Nephron (organoid): ENCODE measurements at regions not wholly inside any gene's neighbourhood (a gene's known extent, or its start where the extent isn't known, plus 50 kb on each side); places are given as distances from the start of the nearest gene placed in this dataset.

ENCODE experiments used
- H3K27ac Mint-ChIP-seq, 3 experiments: 2 replicates each; pipeline ENCODE4 v1.8.0; 2020; ENCODE audit warnings: mixed read lengths in 3 of 3, mild to moderate bottlenecking in 2 of 3, moderate library complexity in 1 of 3
- H3K27me3 Mint-ChIP-seq: 2 replicates; pipeline ENCODE4 v1.8.0; 2021; ENCODE audit warnings: low read depth, mild to moderate bottlenecking, moderate library complexity, mixed read lengths
- H3K36me3 Mint-ChIP-seq: 2 replicates; pipeline ENCODE4 v1.8.0; 2020; ENCODE audit warnings: low read depth, mixed read lengths
- H3K4me1 Mint-ChIP-seq: 2 replicates; pipeline ENCODE4 v1.8.0; 2020; ENCODE audit warnings: mixed read lengths
- H3K4me3 Mint-ChIP-seq, 3 experiments: 2 replicates each; pipeline ENCODE4 v1.8.0; 2020; ENCODE audit warnings: mild to moderate bottlenecking in 3 of 3, mixed read lengths in 3 of 3, moderate library complexity in 2 of 3
- H3K9me3 Mint-ChIP-seq: 2 replicates; pipeline ENCODE4 v1.8.0; 2020; ENCODE audit warnings: mixed read lengths
- CTCF ChIP-seq, 3 experiments: fragments of 200-600 bp; sonication (generic); IDR thresholded peaks; one replicate each; pipeline ENCODE4 v1.5.0; 2021; ENCODE audit warnings: antibody characterized with exemption in 3 of 3; ENCODE audit not compliant: unreplicated experiment in 3 of 3

GRCh38 chr3:186487819-186488218, 56.4 kb downstream of the CRYGS start:
- TF ChIP-seq CTCF (IDR thresholded peaks at IDR 0.05; ENCODE audit: unreplicated experiment in 3 of 3), result no peak
- Mint-ChIP-seq H3K27me3 (peaks cover 8% of the 10 kb centered on the region), H3K4me3 (no peak overlapping the region), H3K36me3 (no peaks in the 10 kb centered on the region), H3K4me1 (no peaks in the 10 kb centered on the region), H3K27ac (no peak overlapping the region), H3K9me3 (no peaks in the 10 kb centered on the region)

DNA sequence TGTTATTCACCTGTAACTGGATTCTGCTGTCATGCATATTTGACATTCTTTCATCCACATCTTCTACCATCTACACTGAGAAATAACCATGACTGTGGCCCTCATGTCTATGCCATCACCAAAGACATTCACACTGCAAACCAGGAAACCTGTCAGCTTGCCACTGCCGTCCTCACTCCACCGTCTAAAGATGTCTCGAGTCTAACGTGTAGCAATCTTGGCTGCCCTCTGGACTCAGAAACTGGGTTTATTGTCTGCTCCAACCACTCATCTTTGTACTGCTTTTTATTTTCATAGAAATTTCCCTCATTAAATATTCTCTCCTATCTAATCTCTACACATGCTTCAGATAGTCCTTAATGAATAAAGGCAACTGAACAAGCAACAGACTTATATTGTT, 57.1 kb downstream of the CRYGS start:
- Mint-ChIP-seq H3K4me3 (no peak overlapping the region), H3K27ac (no peak overlapping the region), H3K9me3 (no peaks in the 10 kb centered on the region), H3K27me3 (peaks cover 8% of the 10 kb centered on the region), H3K4me1 (no peaks in the 10 kb centered on the region), H3K36me3 (no peaks in the 10 kb centered on the region)
- TF ChIP-seq CTCF (IDR thresholded peaks at IDR 0.05; ENCODE audit: unreplicated experiment in 3 of 3), result no peak

DNA sequence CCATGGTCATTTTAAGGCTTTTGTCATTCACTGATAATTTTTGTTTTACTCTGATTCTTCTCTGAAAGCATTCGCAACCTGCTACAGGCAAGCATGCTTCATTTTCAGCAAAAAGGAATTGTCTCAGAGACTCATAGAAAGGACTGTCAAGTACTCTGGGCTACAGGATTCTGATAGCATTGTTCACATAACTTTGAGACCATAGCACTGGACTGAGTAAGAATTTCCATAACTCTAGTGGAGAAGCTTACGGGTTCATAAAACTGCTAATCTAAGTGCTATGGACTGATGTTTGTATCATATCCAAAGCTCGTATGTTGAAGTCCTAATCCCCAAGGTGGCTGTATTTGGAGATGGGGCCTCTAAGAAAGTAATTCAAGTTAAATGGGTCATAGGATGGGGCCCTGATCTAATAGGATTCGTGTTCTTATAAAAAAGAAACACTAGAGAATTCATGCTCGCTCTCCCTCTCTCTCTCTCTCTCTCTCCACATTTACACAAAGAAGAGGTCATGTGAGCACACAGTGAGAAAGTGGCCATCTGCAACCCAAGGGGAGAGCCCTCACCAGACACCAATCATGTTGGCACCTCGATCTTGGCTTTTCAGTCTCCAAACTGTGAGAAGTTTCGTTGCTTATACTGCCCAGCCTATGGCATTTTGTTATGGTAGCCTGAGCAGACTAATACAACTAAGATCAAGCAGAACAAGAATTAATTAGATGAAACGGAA, 60.4 kb downstream of the CRYGS start:
- Mint-ChIP-seq H3K36me3 (no peaks in the 10 kb centered on the region), H3K4me3 (no peak overlapping the region), H3K4me1 (no peaks in the 10 kb centered on the region), H3K27ac (no peak overlapping the region), H3K9me3 (no peaks in the 10 kb centered on the region), H3K27me3 (peaks cover 2% of the 10 kb centered on the region)
- no peak for TF ChIP-seq CTCF (IDR thresholded peaks at IDR 0.05; ENCODE audit: unreplicated experiment in 3 of 3)

DNA sequence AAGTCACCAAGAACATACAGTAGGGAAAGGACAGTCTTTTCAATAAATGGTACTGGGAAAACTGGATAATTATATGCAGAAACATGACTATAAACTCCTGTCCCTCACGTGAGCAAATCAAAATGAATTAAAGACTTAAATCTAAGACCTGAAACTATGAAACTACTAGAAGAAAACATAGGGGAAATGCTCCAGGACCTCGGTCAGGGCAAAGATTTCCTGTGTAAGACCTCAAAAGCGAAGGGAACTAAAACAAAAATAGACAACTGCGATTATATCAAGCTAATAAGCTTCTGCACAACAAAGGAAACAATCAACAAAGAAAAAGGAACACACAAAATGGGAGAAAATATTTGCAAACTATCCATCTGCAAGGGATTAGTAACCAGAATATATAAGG, 62.7 kb downstream of the CRYGS start:
- H3K27ac Mint-ChIP-seq, result no peak overlapping the region
- H3K27me3 Mint-ChIP-seq, result no peaks in the 10 kb centered on the region
- H3K4me1 Mint-ChIP-seq, result no peaks in the 10 kb centered on the region
- TF ChIP-seq CTCF (IDR thresholded peaks at IDR 0.05; ENCODE audit: unreplicated experiment in 3 of 3), result no peak
- H3K4me3 Mint-ChIP-seq, result no peak overlapping the region
- H3K36me3 Mint-ChIP-seq, result no peaks in the 10 kb centered on the region
- H3K9me3 Mint-ChIP-seq, result no peaks in the 10 kb centered on the region

DNA sequence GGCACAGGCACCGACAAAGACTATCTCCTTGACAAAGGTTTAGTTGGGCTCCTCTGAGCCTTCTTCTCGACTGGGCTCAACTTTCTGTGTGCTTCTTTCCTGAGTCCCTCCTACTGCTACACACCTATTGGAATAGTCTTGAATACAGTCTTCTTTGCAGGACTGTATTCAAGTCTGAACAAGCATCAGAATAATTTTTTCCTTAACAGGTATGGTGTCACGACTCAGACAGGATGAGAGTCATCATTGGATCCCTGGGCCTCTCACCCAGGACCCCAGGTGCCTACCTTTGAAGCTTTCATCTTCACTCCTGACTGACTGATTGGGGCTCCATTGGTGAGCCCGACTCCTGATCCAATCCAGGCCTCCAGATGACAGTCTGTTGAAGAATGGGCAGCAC, 66.3 kb downstream of the CRYGS start:
- Mint-ChIP-seq H3K27me3 (peaks cover 7% of the 10 kb centered on the region), H3K36me3 (no peaks in the 10 kb centered on the region), H3K4me1 (no peaks in the 10 kb centered on the region), H3K4me3 (no peak overlapping the region), H3K9me3 (no peaks in the 10 kb centered on the region), H3K27ac (no peak overlapping the region)
- TF ChIP-seq CTCF (IDR thresholded peaks at IDR 0.05; ENCODE audit: unreplicated experiment in 3 of 3), result no peak

DNA sequence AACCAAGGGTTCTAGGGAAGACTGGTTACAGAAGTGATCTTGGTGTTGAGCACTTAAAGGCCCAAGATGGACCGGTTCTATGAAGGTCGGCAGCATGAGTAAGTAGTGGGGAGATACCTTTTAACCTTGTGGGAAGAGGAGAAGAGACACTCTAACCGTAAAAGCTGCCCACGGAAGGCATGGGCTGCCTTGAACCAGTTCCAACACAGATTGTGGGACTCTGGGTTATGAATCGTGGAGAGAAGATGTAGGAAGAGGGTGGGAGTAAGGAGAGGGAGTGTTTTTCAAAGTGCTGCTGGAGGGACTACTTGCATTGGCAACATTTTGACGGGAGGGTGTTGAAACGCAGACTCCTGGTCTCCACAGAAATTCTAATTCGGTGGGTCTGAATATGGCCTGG, 67.1 kb downstream of the CRYGS start:
- Mint-ChIP-seq H3K9me3 (no peaks in the 10 kb centered on the region), H3K36me3 (no peaks in the 10 kb centered on the region), H3K27me3 (peaks cover 9% of the 10 kb centered on the region), H3K4me3 (no peak overlapping the region), H3K4me1 (no peaks in the 10 kb centered on the region), H3K27ac (no peak overlapping the region)
- TF ChIP-seq CTCF (IDR thresholded peaks at IDR 0.05; ENCODE audit: unreplicated experiment in 3 of 3), result no peak
